ENCODE measurements at regions not wholly inside any gene's neighbourhood (a gene's known extent, or its start where the extent isn't known, plus 50 kb on each side); places are given as distances from the start of the nearest gene placed in this dataset.

- TF ChIP-seq ZNF512 (tag; IDR thresholded peaks at IDR 0.05) (no peak), BDP1 (IDR thresholded peaks at IDR 0.05; ENCODE audit: insufficient read depth, insufficient read length) (no peak), ZNF175 (CRISPR knock-in tag; IDR thresholded peaks at IDR 0.05; ENCODE audit: low read depth) (no peak), ZNF583 (CRISPR knock-in tag; IDR thresholded peaks at IDR 0.05) (no peak), XRCC4 (IDR thresholded peaks at IDR 0.05; ENCODE audit: extremely low read depth, insufficient read depth, insufficient read length) (no peak), U2AF2 (optimal IDR thresholded peaks at IDR 0.05; ENCODE audit: low read depth, low read length) (no peak), ZNF445 (CRISPR knock-in tag; IDR thresholded peaks at IDR 0.05; ENCODE audit: low read depth) (no peak), FOXA3 (CRISPR knock-in tag; conservative IDR thresholded peaks at IDR 0.05 in 1 of 2, IDR thresholded peaks at IDR 0.05 in 1 of 2) (no peak), MCM2 (IDR thresholded peaks at IDR 0.05; ENCODE audit: low read depth) (no peak), ARNT (IDR thresholded peaks at IDR 0.05) (no peak), NR1H2 (CRISPR knock-in tag; IDR thresholded peaks at IDR 0.05) (no peak), TEAD2 (tag; IDR thresholded peaks at IDR 0.05) (no peak)
- TF ChIP-seq, protein P1, sequence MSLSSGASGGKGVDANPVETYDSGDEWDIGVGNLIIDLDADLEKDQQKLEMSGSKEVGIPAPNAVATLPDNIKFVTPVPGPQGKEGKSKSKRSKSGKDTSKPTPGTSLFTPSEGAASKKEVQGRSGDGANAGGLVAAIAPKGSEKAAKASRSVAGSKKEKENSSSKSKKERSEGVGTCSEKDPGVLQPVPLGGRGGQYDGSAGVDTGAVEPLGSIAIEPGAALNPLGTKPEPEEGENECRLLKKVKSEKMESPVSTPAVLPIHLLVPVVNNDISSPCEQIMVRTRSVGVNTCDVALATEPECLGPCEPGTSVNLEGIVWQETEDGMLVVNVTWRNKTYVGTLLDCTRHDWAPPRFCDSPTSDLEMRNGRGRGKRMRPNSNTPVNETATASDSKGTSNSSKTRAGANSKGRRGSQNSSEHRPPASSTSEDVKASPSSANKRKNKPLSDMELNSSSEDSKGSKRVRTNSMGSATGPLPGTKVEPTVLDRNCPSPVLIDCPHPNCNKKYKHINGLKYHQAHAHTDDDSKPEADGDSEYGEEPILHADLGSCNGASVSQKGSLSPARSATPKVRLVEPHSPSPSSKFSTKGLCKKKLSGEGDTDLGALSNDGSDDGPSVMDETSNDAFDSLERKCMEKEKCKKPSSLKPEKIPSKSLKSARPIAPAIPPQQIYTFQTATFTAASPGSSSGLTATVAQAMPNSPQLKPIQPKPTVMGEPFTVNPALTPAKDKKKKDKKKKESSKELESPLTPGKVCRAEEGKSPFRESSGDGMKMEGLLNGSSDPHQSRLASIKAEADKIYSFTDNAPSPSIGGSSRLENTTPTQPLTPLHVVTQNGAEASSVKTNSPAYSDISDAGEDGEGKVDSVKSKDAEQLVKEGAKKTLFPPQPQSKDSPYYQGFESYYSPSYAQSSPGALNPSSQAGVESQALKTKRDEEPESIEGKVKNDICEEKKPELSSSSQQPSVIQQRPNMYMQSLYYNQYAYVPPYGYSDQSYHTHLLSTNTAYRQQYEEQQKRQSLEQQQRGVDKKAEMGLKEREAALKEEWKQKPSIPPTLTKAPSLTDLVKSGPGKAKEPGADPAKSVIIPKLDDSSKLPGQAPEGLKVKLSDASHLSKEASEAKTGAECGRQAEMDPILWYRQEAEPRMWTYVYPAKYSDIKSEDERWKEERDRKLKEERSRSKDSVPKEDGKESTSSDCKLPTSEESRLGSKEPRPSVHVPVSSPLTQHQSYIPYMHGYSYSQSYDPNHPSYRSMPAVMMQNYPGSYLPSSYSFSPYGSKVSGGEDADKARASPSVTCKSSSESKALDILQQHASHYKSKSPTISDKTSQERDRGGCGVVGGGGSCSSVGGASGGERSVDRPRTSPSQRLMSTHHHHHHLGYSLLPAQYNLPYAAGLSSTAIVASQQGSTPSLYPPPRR (CRISPR knock-in tag; IDR thresholded peaks at IDR 0.05; ENCODE audit: borderline replicate concordance) = no peak
- TF ChIP-seq, protein P2, sequence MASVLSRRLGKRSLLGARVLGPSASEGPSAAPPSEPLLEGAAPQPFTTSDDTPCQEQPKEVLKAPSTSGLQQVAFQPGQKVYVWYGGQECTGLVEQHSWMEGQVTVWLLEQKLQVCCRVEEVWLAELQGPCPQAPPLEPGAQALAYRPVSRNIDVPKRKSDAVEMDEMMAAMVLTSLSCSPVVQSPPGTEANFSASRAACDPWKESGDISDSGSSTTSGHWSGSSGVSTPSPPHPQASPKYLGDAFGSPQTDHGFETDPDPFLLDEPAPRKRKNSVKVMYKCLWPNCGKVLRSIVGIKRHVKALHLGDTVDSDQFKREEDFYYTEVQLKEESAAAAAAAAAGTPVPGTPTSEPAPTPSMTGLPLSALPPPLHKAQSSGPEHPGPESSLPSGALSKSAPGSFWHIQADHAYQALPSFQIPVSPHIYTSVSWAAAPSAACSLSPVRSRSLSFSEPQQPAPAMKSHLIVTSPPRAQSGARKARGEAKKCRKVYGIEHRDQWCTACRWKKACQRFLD (CRISPR knock-in tag; IDR thresholded peaks at IDR 0.05) = peak; percentile 52; the same call in 1 of the 2 replicates
Observed at GRCh38 chr15:34654625-34655024, 71.2 kb upstream of the GOLGA8B start (continued).
